HPDE6-E6E7 (cell line): ENCODE measurements at regions not wholly inside any gene's neighbourhood (a gene's known extent, or its start where the extent isn't known, plus 50 kb on each side); places are given as distances from the start of the nearest gene placed in this dataset.

ENCODE experiments used
- DNase-seq: peaks from one replicate; pipeline ENCODE4 v3.0.0; 2011; ENCODE audit warnings: missing footprints; ENCODE audit errors: extremely low spot score

DNA sequence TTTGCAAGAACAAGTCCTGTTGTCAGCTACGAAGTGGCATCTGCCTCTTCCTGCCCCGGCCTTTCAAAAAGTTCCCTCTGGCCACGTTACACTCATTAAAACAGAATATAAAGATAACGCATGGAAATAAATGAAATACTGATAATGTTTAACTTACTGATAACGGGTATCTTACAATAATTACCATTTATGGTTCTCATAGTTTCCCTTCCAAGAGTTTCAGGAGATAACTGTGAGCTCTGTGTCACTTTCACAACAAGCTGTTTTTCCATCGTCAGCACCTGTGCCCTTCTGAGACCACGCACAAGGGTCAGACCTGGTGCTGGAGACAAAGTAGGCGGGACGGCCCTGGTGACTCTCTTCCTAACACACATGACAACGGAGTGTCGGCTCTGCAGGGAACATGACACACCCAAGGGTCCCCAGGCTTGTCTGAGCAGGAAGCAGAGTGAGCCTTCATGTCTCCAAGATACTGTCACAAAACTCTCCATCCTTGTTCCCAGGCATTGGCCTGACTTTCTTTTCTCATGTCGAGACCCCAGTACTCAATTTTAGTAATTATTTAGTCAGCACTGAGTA, 86.2 kb upstream of the THBS2 start:
- DNase-seq, result no peak

DNA sequence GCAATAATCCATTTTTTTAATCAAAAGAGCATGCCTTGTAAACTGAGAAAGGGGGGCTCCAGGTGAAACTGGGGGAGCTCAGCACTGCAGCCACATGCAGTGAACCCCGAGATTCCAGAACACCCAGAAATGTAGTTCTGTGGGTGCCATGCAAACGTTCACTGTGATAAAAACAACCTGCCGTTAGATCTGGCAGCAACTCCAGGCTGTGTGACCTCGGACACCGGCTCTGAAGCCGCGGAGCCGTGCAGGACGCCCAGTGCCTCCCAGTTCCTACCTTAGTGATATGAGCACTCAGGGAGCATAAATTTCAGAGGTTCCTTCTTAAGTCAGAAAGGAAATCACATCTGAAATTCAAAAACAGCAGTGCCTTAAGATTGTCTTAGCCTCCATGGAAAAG, 85.4 kb upstream of the THBS2 start:
- DNase-seq, result no peak

DNA sequence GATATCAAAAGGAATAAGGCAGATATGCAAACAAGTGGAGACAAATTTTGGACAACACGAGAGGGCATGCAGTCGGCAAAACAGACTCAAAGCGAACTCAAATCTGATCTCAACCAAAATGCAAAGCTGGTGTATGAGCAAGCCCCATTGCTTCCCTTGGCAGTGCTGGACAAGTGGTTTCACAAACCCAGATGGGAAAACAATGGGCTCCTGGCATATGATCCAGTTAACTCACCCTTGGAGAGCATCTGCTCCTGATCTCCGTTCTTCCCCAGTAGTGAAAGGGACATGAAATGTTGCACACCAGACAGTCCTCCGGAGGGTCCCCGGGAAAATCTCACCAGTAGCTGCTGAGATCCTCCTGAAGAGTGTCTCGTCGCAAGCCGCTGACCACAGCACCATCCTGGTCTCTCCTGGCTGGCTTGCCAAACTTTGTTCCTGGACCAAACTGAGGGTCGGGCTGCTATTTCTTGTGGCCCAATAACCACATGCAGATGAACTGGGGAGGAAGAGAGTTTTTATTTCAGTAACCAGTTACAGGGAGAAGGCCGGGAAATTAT, 84.3 kb upstream of the THBS2 start:
- no peak for DNase-seq

DNA sequence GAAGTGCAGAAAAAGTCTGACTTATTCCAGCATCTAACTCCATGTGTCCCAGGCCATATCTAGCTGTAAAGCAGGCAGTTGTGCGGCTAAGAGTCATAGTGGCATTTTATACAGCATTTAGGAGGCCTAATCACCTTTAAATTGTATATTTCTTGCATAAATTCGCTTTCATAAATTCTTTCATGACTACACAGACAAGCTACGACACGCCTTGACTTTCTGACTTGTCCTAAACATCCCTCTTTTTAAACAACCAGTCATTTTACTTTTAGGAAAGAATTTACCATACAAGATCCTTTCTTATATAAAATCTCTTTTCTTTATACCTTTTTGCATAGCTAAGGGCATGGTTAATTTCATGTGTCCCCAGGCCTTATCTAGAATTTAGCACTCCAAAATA, 81.7 kb upstream of the THBS2 start:
- no peak for DNase-seq

DNA sequence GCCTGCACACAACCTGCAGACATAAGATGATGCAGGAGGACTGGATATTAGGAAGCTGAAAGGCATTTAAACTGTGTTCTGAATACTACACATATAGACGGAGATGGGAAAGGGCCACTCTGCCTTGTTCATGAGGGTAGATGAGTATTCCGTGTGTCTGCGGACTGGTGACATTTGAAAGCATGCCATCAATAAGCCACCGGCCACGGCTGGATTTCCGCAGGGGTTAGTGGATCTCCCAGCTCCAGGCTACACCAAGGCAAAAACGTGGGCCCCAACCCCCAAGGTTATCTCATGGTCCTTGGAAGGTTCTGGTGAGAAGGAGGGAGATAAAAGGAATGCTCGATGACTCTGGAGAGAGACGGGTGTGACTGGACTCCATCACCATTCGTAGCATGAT, 78.6 kb upstream of the THBS2 start:
- DNase-seq, result no peak

DNA sequence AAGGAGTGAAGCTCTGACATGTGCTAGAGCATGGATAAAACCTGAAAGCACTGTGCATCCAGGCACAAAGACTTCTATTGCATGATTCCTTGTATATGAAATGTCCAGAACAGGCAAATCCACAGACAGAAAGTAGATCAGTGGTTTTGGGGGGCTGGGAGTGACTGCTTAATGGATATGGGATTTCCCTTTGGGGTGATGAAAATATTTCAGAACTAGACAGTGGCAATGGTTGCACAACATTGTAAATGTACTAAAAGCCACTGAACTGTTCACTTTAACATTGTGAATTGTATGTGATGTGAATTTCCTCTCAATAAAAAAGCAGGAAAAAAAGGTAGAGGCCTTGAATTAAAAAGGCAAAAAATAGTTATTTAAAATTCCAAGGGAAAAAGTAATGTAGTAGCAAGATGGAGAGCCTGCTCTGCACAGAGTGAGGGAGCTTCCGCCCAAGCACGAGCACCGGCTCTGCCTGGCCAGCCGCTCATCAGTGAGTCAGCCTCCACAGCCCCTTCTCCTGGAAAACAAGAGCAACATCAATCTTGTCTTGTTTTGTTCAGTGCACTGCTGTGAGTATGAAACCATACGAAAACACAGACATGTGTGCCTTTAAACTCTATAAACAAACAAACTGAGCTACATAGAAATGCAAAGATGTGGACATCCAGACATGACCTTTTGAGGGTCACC, 74.6 kb upstream of the THBS2 start:
- no peak for DNase-seq

DNA sequence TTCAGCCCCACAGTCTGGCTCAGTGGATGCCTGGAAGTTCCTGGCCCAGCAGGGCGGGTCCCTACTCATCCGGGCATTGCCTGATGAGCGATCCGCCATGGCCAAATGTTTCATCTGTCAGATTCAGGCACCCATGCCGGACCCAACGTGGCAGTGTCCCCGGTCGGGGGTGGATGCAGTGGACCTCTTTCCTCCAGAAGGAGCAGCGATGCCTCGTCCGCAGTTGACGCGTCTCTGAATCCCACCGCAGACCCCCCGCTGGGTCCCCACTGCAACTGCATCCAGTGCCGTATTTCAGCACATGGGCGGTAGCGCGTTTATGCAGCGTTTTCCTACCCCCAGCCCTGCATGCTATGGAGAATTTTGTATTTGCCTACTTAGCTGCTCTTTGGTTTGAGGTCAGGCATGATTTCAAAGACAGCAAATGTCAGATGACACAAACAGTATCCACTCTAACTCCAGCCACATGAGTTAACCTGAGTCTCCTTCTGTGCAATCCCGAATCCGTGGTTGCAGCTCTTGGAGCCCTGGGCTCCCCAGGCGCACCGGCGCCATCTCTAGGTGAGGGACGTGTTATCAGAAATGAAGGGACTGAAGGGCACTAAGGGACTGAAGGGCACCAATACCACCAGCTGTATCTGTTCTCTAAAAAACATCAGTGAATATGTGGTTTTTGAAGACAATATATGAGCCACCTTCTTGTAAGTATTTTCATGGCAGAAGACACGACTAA, 72.6 kb upstream of the THBS2 start:
- no peak for DNase-seq

DNA sequence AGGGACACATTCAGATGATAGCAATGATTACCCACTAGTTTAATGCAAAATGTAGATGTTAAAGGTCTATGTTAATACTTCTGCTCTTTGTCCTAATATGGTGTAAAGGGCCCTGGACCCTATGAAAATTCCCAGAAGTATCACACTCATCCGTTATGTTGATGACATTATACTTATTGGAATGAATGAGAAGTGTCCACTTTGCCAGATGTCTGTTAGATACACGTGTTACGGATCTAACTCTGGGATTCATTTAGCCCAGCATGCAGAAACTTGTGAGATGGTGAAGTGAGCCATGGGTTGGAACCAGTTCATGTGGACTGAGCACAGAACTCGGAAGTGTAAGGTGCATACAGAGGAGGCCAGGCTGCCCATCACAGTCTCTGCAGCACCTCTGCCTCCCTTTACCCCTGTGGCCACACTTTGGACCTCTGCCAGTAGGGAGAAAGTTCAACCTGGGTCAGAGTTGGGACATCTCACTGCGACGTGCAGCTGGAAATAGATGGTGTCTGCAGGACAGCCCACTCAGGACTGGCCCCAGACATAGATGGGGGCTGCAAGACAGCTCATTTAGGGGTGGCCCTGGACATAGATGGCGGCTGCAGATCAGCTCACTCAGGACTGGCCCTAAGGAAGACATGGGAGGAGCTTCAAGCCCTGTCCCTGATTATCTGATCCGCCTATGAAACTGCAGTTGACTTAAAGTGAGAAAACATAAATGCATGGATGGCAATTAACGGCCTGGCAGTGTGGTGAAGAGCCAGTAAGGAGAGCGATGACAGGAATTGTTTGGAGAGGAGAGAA, 71.2 kb upstream of the THBS2 start:
- DNase-seq, result no peak

DNA sequence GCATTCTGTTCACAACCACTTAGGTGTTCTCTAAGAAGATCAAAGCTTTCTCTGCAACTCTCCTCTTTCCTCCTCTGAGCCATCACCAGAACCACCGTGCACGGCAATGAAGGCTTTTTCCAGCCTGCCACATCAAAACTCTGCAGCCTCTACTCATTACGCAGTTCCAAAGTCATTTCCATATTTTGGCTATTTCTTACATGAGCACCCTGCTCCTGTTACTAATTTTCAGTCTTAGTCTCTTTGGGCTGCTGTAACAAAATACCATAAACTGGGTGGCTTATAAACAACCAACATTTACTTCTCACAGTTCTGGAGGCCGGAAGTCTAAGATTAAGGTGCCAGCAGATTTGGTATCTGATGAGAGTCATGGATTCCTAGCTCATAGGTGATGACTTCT, 70.4 kb upstream of the THBS2 start:
- no peak for DNase-seq

DNA sequence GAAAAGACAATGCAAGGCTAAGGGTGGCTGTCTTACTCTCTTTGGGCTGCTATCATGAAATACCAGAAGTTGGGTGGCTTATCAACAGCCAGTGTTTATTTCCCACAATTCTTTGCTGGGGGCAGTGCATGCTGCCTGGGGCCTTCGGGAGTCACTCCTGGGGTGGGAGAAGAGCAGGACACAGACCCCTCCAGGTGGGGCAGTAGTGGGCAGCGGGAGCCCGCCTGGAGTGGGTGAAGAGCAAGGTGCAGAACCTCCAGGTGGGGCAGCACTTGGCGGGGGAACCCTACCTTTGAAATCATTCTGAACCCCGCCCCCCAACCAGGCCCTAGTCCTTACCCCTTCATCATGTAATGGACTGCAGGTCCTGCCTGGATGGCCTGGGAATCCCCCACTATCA, 69.6 kb upstream of the THBS2 start:
- no peak for DNase-seq

DNA sequence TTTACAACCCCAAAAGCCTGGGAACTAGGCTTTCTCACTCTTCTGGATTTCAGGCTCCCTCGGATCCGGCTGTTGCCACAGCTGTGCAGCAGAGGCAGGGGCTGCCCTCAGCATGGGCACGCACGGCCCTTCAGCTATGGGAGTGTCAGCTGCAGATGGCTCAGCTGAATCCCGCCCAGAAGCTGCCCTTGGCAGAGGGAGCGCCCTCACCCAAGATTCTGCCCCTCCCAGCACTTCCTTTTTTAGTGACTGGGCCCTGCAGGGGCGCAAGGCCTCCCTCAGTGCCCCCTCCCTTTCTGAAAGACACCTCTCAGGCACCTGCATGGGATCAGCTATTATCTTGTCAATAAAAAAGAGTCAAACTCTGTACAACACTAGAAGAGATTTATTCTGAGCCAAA, 67.9 kb upstream of the THBS2 start:
- DNase-seq, result no peak

DNA sequence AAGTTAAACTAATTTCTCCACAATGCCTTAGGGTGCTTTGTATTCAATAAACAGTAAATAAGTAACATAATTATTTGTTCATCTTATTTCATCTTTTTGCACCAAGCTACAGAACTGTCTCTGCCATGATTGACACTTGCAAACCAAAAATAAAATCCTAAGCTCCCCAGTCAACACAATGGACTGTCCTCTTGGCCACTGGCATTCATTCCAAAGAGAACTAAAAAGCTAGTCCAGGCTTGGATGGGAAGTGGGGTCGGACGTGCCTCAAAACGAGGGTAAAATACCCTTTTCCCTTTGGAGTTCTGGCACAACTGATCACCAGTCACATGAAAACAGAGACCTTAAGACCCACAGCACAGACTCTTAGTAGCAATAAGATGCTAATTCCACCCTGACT, 66.4 kb upstream of the THBS2 start:
- DNase-seq, result no peak

DNA sequence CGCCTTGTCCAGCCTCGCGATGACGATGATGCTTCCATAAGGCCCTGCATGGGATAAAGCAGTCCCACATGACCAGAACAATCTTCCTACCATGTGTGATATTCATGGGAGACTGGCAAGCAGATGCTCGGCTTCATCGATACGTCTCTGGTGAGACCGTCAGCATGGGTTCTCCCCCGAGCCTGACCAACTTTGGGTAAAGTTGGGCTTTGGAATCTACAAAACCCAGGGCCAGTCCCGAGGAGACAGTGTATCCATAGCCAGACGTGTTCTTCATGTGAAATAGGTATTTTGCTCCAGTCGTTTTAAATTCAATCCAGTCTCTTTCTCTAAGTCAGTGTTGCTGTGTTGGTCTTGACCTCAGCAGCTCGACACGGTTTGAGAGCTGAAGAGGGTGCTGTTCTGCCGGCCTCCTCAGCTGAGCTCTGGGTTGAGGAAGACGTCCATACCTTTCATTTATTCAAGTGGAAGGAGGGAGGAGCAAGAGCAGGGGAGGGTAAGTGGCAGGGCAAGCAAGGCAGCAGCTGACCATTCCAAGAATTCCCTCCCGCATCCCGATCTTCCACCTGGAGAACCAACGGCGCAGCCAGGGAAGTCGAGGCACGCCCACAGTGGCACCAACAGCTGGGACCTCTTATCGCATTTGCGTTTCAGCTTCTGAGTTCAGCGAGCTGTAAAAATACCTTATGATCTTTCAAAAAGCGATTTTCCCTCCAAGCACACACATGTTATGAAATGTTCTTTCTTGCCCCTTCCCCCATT, 64.0 kb upstream of the THBS2 start:
- no peak for DNase-seq

DNA sequence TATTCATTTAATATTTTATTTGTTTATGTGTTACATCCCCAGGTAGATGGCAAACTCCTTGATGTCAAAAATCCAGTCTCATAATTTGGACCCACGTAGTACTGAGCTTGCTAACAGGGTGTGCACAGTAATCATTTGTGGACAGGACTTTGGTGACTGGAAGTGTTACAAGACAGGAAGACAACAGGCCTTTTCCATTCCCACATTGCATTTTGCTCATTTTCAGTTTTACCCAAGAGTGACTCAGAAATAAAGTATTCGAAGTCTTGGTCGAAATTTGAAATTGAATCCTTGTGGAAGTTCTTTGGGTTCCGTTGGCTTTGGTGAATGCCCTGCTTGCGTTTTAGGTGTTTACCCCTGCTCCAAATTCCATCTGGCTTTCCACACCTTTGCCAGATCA, 63.0 kb upstream of the THBS2 start:
- no peak for DNase-seq

DNA sequence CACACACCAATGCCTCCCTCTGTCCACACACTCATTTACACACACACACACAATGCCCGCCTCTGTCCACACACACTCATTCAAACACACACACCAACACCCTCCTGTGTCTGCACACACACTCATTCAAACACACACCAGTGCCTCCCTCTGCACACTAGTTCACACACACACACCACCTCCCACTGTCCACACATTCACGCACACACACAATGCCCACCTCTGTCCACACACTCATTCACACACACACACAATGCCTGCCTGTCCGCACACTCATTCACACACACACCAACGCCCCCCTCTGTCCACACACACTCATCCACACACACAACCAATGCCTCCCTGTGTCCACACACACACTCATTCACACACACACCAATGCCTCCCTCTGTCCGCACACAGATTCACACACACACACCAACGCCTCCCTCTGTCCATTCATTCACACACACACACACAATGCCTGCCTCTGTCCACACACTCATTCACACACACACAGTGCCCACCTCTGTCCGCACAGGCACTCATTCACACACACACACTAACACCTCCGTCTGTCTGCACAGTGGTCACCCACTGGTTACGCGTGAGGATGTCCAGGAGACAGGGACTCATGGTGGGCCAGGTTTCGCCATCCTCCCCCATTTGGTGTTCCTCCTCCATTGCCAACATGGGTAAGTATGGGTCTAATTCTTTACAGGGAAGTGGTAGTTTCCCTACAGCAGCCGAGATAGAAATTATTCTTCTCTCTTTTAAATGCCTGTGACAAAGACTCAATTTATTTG, 62.4 kb upstream of the THBS2 start:
- DNase-seq, result no peak

DNA sequence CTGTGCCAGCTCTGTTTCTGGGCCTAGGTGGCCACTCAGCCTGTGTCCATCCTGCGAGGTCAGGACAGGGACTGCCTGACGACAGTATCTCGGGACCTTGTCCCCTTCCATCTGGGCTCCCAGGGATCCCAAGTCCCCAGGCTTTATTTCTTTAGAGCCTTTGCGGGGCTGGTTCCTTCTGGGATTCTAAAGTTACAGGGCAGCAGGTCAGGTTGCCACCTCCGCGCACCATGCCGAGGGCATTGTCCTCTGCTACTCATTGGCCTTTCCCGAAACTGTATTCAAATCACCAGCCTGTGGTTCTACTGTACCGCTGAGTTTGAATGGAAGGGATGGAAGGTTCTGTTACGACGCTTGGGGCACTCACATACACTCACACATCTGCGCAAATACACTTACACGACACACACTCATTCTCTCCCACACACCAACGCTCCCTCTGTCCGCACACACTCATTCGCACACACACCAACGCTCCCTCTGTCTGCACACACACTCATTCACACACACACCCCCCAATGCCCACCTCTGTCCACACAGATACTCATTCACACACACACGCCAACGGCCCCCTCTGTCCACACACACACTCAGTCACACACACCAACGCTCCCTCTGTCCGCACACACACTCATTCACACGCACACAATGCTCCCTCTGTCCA, 59.8 kb upstream of the THBS2 start:
- DNase-seq, result no peak

DNA sequence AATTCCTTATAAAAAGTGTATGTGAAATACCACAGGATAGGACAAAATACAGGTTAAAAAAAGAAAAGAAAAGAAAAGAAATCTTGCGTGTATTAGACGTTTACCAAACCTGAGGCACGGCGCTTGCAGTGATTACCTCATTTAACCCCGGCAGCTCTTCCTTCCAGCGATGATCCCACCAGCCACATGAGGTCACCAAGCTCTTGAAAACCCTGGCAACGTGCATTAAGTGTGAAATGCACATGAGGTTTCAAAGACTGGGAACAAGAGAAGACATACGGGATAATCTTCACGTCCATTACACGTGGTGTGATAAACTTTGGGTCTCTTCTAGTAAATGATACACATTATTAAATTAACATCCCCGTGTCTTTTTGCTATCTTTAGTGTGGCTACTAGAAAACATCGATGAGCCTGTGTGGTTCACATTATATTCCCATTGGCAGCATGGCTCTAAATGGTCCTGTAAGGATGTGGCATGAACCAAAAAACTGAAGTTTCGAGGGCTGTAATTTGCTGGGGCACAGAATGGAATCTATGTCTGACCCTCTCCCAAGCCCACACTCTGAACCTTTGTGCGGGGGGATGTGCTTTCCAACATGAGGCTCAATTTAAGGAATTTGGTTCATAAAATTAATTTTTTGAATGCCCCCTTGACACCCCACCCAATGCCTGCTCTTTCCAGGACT, 59.2 kb upstream of the THBS2 start:
- DNase-seq, result no peak

DNA sequence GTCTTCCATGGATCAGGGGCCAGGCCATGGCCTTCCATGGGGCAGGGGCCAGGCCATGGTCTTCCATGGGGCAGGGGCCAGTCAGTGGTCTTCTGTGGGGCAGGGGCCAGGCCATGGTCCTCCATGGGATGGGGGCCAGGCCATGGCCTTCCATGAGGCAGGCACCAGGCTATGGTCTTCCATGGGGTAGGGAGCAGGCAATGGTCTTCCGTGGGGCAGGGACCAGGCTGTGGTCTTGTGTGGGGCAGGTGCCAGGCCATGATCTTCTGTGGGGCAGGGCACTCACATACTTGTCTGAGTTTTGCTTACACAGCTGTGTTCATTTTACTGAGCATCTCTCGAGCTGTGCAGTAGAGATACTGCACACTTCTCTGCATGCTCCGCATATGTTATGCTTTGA, 57.3 kb upstream of the THBS2 start:
- DNase-seq, result no peak
